ENCODE measurements at regions not wholly inside any gene's neighbourhood (a gene's known extent, or its start where the extent isn't known, plus 50 kb on each side); places are given as distances from the start of the nearest gene placed in this dataset.

DNA sequence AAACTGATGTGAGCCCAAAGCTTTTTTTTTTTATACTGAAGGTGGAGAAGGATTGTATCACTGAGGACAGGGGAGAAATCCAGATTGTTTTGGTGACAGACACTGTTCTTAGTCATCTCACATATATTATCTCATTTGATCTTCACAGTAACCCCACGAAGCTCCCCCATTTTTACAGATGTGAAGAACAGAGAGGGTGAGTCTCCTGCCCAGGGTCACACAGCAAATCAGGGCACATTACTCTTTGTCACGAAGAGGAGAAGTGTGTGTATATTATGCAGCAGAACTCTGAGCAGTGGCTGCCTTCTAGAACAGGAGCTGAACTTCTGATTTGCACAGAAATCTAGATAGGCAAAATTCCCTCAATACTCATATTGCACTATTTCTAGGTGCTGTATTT, 504.3 kb downstream of the XYLT1 start:
- no peak for DNase-seq (ENCODE audit: low read depth)
- Histone ChIP-seq H3K27me3 (ENCODE audit: insufficient read depth, low read length) (no peaks in the 10 kb centered on the region), H3K79me2 (ENCODE audit: insufficient read depth, low read length) (no peaks in the 10 kb centered on the region), H3K4me3 (ENCODE audit: insufficient read depth, low read depth, low read length) (no peak overlapping the region), H3K9me3 (ENCODE audit: insufficient read depth, low read depth, low read length) (no peaks in the 10 kb centered on the region), H4K20me1 (ENCODE audit: insufficient read depth, low read length) (no peaks in the 10 kb centered on the region), H3K4me2 (ENCODE audit: low read length) (no peak overlapping the region), H3K9ac (ENCODE audit: low read length) (no peak overlapping the region), H3K4me1 (ENCODE audit: insufficient read depth, low read length) (no peaks in the 10 kb centered on the region), H2AFZ (ENCODE audit: low read depth, low read length) (no peak overlapping the region), H3K27ac (ENCODE audit: low read depth, low read length) (no peak overlapping the region), H3K36me3 (ENCODE audit: insufficient read depth, low read length) (no peaks in the 10 kb centered on the region)
- Mint-ChIP-seq H3K27me3 (ENCODE audit: low read depth, unreplicated experiment) (peaks cover 6% of the 10 kb centered on the region), H3K4me3 (ENCODE audit: unreplicated experiment) (no peak overlapping the region), H3K9me3 (ENCODE audit: unreplicated experiment) (peaks cover 2% of the 10 kb centered on the region), H3K36me3 (ENCODE audit: low read depth, unreplicated experiment) (no peaks in the 10 kb centered on the region), H3K27ac (ENCODE audit: unreplicated experiment) (no peak overlapping the region), H3K4me1 (ENCODE audit: low read depth, unreplicated experiment) (no peaks in the 10 kb centered on the region)
- FAIRE-seq: no peak
- no peak for TF ChIP-seq EZH2 (IDR thresholded peaks at IDR 0.05; ENCODE audit: insufficient read depth, low read length)

DNA sequence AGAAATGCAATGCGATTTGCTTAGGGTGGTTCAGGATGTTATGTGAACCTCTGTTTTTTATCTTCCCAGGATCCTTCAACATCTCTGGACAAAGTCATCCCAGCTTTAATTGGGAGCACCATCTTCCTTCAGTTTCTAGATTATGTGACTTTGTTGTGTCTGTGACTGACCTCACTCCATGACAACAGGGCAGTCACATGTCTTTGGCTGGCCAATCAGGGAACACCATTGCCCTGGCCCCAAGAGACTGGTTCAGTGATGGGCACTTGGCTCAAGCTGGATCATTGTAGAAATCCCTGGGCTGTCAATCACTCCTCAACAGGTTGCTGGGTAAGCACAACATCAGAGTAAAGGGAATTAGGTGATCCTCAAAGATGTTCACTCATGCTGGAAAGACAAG, 499.7 kb downstream of the XYLT1 start:
- no peak overlapping the region for H3K9ac ChIP-seq (ENCODE audit: low read length)
- no peak for FAIRE-seq
- no peaks in the 10 kb centered on the region for H3K79me2 ChIP-seq (ENCODE audit: insufficient read depth, low read length)
- H3K4me3 ChIP-seq (ENCODE audit: insufficient read depth, low read depth, low read length): no peak overlapping the region
- Mint-ChIP-seq H3K4me3 (ENCODE audit: unreplicated experiment) (no peak overlapping the region), H3K36me3 (ENCODE audit: low read depth, unreplicated experiment) (no peaks in the 10 kb centered on the region), H3K27ac (ENCODE audit: unreplicated experiment) (no peak overlapping the region), H3K4me1 (ENCODE audit: low read depth, unreplicated experiment) (no peaks in the 10 kb centered on the region), H3K9me3 (ENCODE audit: unreplicated experiment) (peaks cover 2% of the 10 kb centered on the region), H3K27me3 (ENCODE audit: low read depth, unreplicated experiment) (peaks cover 6% of the 10 kb centered on the region)
- no peaks in the 10 kb centered on the region for H3K27me3 ChIP-seq (ENCODE audit: insufficient read depth, low read length)
- no peak for DNase-seq (ENCODE audit: low read depth)
- no peak overlapping the region for H3K27ac ChIP-seq (ENCODE audit: low read depth, low read length)
- H3K9me3 ChIP-seq (ENCODE audit: insufficient read depth, low read depth, low read length): no peaks in the 10 kb centered on the region
- no peaks in the 10 kb centered on the region for H3K36me3 ChIP-seq (ENCODE audit: insufficient read depth, low read length)
- no peak overlapping the region for H3K4me2 ChIP-seq (ENCODE audit: low read length)
- H2AFZ ChIP-seq (ENCODE audit: low read depth, low read length): no peak overlapping the region
- H4K20me1 ChIP-seq (ENCODE audit: insufficient read depth, low read length): no peaks in the 10 kb centered on the region
- no peaks in the 10 kb centered on the region for H3K4me1 ChIP-seq (ENCODE audit: insufficient read depth, low read length)
- TF ChIP-seq, protein P1, sequence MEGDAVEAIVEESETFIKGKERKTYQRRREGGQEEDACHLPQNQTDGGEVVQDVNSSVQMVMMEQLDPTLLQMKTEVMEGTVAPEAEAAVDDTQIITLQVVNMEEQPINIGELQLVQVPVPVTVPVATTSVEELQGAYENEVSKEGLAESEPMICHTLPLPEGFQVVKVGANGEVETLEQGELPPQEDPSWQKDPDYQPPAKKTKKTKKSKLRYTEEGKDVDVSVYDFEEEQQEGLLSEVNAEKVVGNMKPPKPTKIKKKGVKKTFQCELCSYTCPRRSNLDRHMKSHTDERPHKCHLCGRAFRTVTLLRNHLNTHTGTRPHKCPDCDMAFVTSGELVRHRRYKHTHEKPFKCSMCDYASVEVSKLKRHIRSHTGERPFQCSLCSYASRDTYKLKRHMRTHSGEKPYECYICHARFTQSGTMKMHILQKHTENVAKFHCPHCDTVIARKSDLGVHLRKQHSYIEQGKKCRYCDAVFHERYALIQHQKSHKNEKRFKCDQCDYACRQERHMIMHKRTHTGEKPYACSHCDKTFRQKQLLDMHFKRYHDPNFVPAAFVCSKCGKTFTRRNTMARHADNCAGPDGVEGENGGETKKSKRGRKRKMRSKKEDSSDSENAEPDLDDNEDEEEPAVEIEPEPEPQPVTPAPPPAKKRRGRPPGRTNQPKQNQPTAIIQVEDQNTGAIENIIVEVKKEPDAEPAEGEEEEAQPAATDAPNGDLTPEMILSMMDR (IDR thresholded peaks at IDR 0.05; ENCODE audit: insufficient read depth, low read depth, low read length): no peak
- no peak for TF ChIP-seq EZH2 (IDR thresholded peaks at IDR 0.05; ENCODE audit: insufficient read depth, low read length)

DNA sequence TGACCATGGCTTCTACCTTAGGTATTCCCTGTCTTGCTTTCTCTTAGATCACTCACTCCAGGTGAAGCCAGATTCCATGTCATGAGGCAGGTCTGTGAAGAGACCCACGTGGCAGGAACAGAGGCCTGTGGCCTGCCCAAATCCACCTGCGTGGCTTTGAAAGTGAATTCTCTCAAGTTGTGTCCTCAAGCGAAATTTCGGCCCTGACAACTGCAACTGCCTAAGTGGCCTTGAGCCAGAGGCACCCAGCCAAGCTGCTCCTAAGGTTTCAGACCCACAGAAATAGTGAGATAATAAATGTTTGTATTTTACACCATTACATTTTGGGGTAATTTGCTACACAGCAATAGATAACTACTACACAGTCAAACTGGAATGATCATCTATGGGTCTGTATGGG, 497.9 kb downstream of the XYLT1 start:
- Mint-ChIP-seq H3K36me3 (ENCODE audit: low read depth, unreplicated experiment) (no peaks in the 10 kb centered on the region), H3K27me3 (ENCODE audit: low read depth, unreplicated experiment) (peaks cover 1% of the 10 kb centered on the region), H3K9me3 (ENCODE audit: unreplicated experiment) (peaks cover 2% of the 10 kb centered on the region), H3K4me3 (ENCODE audit: unreplicated experiment) (no peak overlapping the region), H3K4me1 (ENCODE audit: low read depth, unreplicated experiment) (no peaks in the 10 kb centered on the region), H3K27ac (ENCODE audit: unreplicated experiment) (no peak overlapping the region)
- H3K27me3 ChIP-seq (ENCODE audit: insufficient read depth, low read length): no peaks in the 10 kb centered on the region
- FAIRE-seq (no peak), DNase-seq (ENCODE audit: low read depth) (no peak)
- H3K36me3 ChIP-seq (ENCODE audit: insufficient read depth, low read length): no peaks in the 10 kb centered on the region
- H2AFZ ChIP-seq (ENCODE audit: low read depth, low read length): no peak overlapping the region
- no peak overlapping the region for H3K9ac ChIP-seq (ENCODE audit: low read length)
- H3K9me3 ChIP-seq (ENCODE audit: insufficient read depth, low read depth, low read length): no peaks in the 10 kb centered on the region
- H3K4me1 ChIP-seq (ENCODE audit: insufficient read depth, low read length): no peaks in the 10 kb centered on the region
- no peak overlapping the region for H3K4me2 ChIP-seq (ENCODE audit: low read length)
- no peak overlapping the region for H3K27ac ChIP-seq (ENCODE audit: low read depth, low read length)
- H4K20me1 ChIP-seq (ENCODE audit: insufficient read depth, low read length): no peaks in the 10 kb centered on the region
- no peak overlapping the region for H3K4me3 ChIP-seq (ENCODE audit: insufficient read depth, low read depth, low read length)
- TF ChIP-seq, protein P1 (IDR thresholded peaks at IDR 0.05; ENCODE audit: insufficient read depth, low read depth, low read length): no peak
- no peak for TF ChIP-seq EZH2 (IDR thresholded peaks at IDR 0.05; ENCODE audit: insufficient read depth, low read length)
- H3K79me2 ChIP-seq (ENCODE audit: insufficient read depth, low read length): no peaks in the 10 kb centered on the region

Data from astrocyte (in vitro differentiated cells and primary cell).